OCI-LY1 (cell line): ENCODE measurements at regions not wholly inside any gene's neighbourhood (a gene's known extent, or its start where the extent isn't known, plus 50 kb on each side); places are given as distances from the start of the nearest gene placed in this dataset.

ENCODE experiments used
- H2AFZ ChIP-seq: fragments of 200-600 bp; sonication (generic), shearing (Covaris generic); 2 replicates; pipeline ENCODE4 v1.6.0; 2014; ENCODE audit warnings: antibody characterized with exemption, mild to moderate bottlenecking, low read length
- H3F3A ChIP-seq: fragments of 200-600 bp; sonication (generic), shearing (Covaris generic); 2 replicates; pipeline ENCODE4 v1.6.0; 2014; ENCODE audit warnings: mild to moderate bottlenecking, antibody characterized with exemption, low read length, moderate library complexity; ENCODE audit not compliant: insufficient read depth
- H3K27ac ChIP-seq: fragments of 200-600 bp; sonication (generic); 2 replicates; pipeline ENCODE4 v1.5.1; 2014; ENCODE audit warnings: low read length, mixed run types, mild to moderate bottlenecking, low read depth; ENCODE audit not compliant: poor library complexity, severe bottlenecking
- H3K27me3 ChIP-seq: fragments of 200-600 bp; sonication (generic); 2 replicates; pipeline ENCODE4 v1.6.0; 2014; ENCODE audit warnings: antibody characterized with exemption, mild to moderate bottlenecking, low read length, moderate library complexity; ENCODE audit not compliant: insufficient read depth
- H3K36me3 ChIP-seq: fragments of 200-600 bp; sonication (generic); 2 replicates; pipeline ENCODE4 v1.6.1; 2014; ENCODE audit warnings: mild to moderate bottlenecking, antibody characterized with exemption, low read length, moderate library complexity, mixed read lengths; ENCODE audit not compliant: insufficient read depth
- H3K4me1 ChIP-seq: fragments of 200-600 bp; sonication (generic); 2 replicates; pipeline ENCODE4 v1.5.1; 2014; ENCODE audit warnings: mild to moderate bottlenecking, low read length, moderate library complexity; ENCODE audit not compliant: insufficient read depth, severe bottlenecking
- H3K4me2 ChIP-seq: fragments of 200-600 bp; sonication (generic), shearing (Covaris generic); 2 replicates; pipeline ENCODE4 v1.6.1; 2014; ENCODE audit warnings: low read length
- H3K4me3 ChIP-seq: fragments of 200-600 bp; sonication (generic); 2 replicates; pipeline ENCODE4 v1.5.1; 2014; ENCODE audit warnings: low read length, low read depth, mild to moderate bottlenecking, mixed read lengths; ENCODE audit not compliant: poor library complexity, severe bottlenecking
- H3K79me2 ChIP-seq: fragments of 200-600 bp; shearing (Covaris generic); 2 replicates; pipeline ENCODE4 v1.6.1; 2016; ENCODE audit warnings: mixed run types, low read length, mixed read lengths; ENCODE audit not compliant: insufficient read depth
- H3K9ac ChIP-seq: fragments of 200-600 bp; sonication (generic), shearing (Covaris generic); 2 replicates; pipeline ENCODE4 v1.6.1; 2014; ENCODE audit warnings: mild to moderate bottlenecking, low read length, mixed read lengths
- H3K9me2 ChIP-seq: fragments of 200-600 bp; sonication (generic), shearing (Covaris generic); 2 replicates; pipeline ENCODE4 v1.6.1; 2014; ENCODE audit warnings: low read depth, mild to moderate bottlenecking, low read length, mixed read lengths
- H3K9me3 ChIP-seq: fragments of 200-600 bp; shearing (Covaris generic); 2 replicates; pipeline ENCODE4 v1.6.1; 2014; ENCODE audit warnings: low read length, mixed read lengths
- H4K20me1 ChIP-seq: fragments of 200-600 bp; sonication (generic), shearing (Covaris generic); 2 replicates; pipeline ENCODE4 v1.6.0; 2016; ENCODE audit warnings: mild to moderate bottlenecking, low read length; ENCODE audit not compliant: insufficient read depth
- EZH2 ChIP-seq: fragments of 200-600 bp; sonication (generic), shearing (Covaris generic); IDR thresholded peaks from 2 replicates; pipeline ENCODE4 v1.8.0; 2017; ENCODE audit warnings: borderline replicate concordance, mixed run types, mild to moderate bottlenecking, antibody characterized with exemption, low read length, moderate library complexity, mixed read lengths
- TF ChIP-seq, protein P1 (sequence below): fragments of 200-600 bp; sonication (generic), shearing (Covaris generic); IDR thresholded peaks from 2 replicates; pipeline ENCODE4 v1.5.1; 2017; ENCODE audit warnings: mild to moderate bottlenecking, antibody characterized with exemption, low read length, moderate library complexity, mixed read lengths

DNA sequence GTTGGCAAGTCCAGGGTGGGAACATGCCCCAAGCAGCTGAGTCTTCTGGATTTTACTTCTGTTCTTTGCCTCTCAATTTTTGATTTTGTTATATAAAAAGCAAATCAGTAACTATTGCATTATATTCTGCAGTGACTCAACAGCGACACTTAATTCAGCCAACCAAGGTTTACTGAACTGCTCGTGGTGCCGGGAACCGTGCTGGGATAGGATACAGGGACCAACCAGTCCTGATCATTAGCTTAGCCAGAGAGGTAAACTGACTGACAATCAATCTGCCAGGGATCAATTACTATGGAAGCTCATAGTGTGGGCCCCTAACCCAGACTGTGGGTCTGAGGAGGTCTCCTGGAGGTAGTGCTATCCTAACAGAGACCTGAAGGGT, 68.4 kb upstream of the ZNF281 start:
- Histone ChIP-seq H3K9me3 (no peaks in the 10 kb centered on the region), H3K4me3 (no peak overlapping the region), H3K79me2 (no peaks in the 10 kb centered on the region), H3K4me2 (no peak overlapping the region), H3K9ac (no peak overlapping the region), H3K27ac (no peak overlapping the region), H3K27me3 (no peaks in the 10 kb centered on the region), H3F3A (no peaks in the 10 kb centered on the region), H3K9me2 (no peaks in the 10 kb centered on the region), H3K4me1 (no peaks in the 10 kb centered on the region), H3K36me3 (no peaks in the 10 kb centered on the region), H4K20me1 (no peaks in the 10 kb centered on the region), H2AFZ (no peak overlapping the region)
- TF ChIP-seq EZH2, result no peak

DNA sequence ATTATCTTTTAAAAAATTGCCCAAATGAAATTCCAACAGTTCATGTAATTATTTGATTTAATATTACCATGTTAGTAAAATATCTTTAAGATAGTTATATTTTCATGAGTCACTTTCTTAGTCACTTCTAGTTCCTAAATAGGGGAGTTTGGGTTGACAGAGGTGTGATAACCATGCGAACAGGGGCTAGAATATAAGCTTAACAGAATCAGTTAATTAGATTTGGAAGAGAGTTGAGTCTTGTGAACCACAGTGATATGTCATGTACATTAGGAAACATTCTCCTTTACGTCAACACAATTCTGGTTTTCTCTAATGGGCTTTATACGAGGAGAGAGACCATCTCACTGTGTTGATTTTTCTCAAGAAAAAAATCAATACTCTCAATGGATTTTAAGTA, 64.8 kb upstream of the ZNF281 start:
- Histone ChIP-seq H3K36me3 (no peaks in the 10 kb centered on the region), H3K9me3 (no peaks in the 10 kb centered on the region), H3K27me3 (no peaks in the 10 kb centered on the region), H3K27ac (no peak overlapping the region), H3F3A (no peaks in the 10 kb centered on the region), H3K79me2 (no peaks in the 10 kb centered on the region), H2AFZ (no peak overlapping the region), H3K9ac (no peak overlapping the region), H3K9me2 (no peaks in the 10 kb centered on the region), H3K4me1 (no peaks in the 10 kb centered on the region), H4K20me1 (no peaks in the 10 kb centered on the region), H3K4me3 (no peak overlapping the region), H3K4me2 (no peak overlapping the region)
- TF ChIP-seq, protein P1, sequence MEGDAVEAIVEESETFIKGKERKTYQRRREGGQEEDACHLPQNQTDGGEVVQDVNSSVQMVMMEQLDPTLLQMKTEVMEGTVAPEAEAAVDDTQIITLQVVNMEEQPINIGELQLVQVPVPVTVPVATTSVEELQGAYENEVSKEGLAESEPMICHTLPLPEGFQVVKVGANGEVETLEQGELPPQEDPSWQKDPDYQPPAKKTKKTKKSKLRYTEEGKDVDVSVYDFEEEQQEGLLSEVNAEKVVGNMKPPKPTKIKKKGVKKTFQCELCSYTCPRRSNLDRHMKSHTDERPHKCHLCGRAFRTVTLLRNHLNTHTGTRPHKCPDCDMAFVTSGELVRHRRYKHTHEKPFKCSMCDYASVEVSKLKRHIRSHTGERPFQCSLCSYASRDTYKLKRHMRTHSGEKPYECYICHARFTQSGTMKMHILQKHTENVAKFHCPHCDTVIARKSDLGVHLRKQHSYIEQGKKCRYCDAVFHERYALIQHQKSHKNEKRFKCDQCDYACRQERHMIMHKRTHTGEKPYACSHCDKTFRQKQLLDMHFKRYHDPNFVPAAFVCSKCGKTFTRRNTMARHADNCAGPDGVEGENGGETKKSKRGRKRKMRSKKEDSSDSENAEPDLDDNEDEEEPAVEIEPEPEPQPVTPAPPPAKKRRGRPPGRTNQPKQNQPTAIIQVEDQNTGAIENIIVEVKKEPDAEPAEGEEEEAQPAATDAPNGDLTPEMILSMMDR, result no peak
- TF ChIP-seq EZH2, result no peak

DNA sequence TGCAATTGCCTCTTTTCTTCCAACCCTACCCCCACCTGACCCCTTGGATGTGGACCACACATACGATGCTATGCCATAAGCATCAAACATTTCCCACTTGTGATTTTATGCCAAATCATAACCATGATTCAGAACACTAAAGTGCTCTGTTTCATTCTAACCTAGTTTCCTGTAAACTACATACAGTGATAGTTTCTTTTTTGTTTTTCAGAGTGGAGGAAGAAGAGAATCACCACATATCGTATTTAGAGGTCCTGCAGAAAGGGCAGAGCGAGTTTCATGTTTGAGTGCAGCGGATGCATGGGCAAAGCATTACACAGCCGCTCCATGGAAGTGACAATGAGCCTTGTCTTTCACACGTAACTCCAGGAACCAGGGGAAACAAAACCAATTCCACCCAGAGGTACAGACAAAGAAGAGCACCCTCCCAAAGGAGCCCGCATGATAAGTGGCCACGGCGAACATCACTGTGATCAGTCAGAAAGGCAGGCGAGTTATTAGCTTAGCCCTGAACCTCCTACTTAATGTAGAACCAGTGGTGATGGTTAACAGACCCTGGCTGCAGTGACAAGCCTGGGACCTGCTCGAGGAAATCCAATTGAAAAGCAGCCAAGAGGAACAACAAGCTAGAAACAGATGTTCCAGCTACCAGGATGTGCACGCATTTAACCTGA, 64.0 kb upstream of the ZNF281 start:
- no peaks in the 10 kb centered on the region for H4K20me1 ChIP-seq

More for the DNA sequence above, 64.0 kb upstream of the ZNF281 start:
- no peak overlapping the region for H3K4me3 ChIP-seq
- no peaks in the 10 kb centered on the region for H3K9me3 ChIP-seq
- H3F3A ChIP-seq, result no peaks in the 10 kb centered on the region
- H3K9me2 ChIP-seq, result no peaks in the 10 kb centered on the region
- H3K27me3 ChIP-seq, result no peaks in the 10 kb centered on the region
- H3K4me1 ChIP-seq, result no peaks in the 10 kb centered on the region
- TF ChIP-seq, protein P1, result no peak
- no peak for TF ChIP-seq EZH2
- no peaks in the 10 kb centered on the region for H3K36me3 ChIP-seq
- H2AFZ ChIP-seq, result no peak overlapping the region
- no peak overlapping the region for H3K4me2 ChIP-seq
- H3K79me2 ChIP-seq, result no peaks in the 10 kb centered on the region
- H3K27ac ChIP-seq, result no peak overlapping the region
- no peak overlapping the region for H3K9ac ChIP-seq
